ENCODE measurements at regions not wholly inside any gene's neighbourhood (a gene's known extent, or its start where the extent isn't known, plus 50 kb on each side); places are given as distances from the start of the nearest gene placed in this dataset.
A peak's percentile ranks its signal among the peaks of the same experiment; 100 is the strongest.

DNA sequence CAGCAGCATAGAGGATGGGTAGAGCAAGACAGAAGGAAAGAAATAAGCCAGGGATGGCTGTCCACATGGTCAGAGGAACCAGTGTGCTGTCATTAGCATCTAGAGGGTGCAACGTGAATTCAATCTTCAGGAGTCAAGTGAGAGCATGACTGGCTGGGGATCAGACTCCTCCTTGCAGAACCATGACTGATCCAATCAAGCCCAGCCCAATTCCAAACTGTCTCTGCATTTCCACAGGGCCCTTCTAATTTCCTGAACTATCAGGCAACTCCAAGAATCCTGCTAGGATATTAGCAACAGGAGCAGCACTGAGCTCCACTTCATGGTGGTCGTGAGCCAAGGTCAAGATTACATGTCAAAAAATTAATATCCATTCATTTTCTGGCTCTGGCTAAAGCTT lies 166.8 kb upstream of the CAMK1G start:
- ATAC-seq (ENCODE audit: low FRiP score) = no peak
- TF ChIP-seq, protein P1, sequence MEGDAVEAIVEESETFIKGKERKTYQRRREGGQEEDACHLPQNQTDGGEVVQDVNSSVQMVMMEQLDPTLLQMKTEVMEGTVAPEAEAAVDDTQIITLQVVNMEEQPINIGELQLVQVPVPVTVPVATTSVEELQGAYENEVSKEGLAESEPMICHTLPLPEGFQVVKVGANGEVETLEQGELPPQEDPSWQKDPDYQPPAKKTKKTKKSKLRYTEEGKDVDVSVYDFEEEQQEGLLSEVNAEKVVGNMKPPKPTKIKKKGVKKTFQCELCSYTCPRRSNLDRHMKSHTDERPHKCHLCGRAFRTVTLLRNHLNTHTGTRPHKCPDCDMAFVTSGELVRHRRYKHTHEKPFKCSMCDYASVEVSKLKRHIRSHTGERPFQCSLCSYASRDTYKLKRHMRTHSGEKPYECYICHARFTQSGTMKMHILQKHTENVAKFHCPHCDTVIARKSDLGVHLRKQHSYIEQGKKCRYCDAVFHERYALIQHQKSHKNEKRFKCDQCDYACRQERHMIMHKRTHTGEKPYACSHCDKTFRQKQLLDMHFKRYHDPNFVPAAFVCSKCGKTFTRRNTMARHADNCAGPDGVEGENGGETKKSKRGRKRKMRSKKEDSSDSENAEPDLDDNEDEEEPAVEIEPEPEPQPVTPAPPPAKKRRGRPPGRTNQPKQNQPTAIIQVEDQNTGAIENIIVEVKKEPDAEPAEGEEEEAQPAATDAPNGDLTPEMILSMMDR (IDR thresholded peaks at IDR 0.05) = no peak
- DNase-seq (ENCODE audit: low spot score) = no peak

DNA sequence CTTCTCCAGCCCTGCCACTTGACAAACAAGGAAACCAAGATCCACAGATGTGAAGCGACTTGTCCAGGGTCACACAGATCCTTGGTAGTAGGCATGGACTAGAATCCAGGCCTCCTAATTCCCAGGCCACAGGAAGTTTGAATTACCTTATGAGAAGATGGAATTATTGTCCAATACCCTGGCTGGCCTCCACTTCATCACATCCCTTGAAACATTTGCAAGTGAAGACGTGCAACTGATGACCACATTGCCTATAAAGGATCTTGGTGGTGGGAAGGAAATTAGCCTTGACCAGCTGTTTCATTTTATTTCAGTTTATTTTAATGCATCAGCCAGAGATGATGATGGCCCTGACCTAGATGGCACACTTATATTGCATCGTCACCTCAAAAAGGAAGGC lies 165.8 kb upstream of the CAMK1G start:
- DNase-seq (ENCODE audit: low spot score) (no peak), ATAC-seq (ENCODE audit: low FRiP score) (no peak)
- TF ChIP-seq, protein P1 (IDR thresholded peaks at IDR 0.05) = no peak

DNA sequence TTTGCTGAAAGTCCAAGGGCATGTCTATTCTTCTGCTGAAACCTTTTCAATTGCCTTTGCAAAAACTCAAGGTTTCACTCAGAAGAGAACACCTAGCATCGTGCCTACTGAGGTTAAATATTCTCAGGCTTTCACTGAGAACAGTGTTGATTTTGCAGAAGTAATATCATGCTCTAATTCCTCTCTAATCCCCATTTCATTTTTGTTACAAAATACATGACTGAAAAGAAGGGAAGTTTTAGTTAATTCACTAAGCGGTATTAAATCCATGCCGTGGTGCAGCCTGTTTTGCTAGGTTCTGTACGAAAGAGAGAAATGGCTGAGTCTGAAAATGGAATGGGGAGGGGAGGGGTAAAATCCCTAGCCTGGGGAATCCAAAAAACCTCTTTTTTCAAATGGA lies 163.2 kb upstream of the CAMK1G start:
- no peak for ATAC-seq (ENCODE audit: low FRiP score)
- DNase-seq (ENCODE audit: low spot score) = no peak
- TF ChIP-seq, protein P1 (IDR thresholded peaks at IDR 0.05) = no peak

DNA sequence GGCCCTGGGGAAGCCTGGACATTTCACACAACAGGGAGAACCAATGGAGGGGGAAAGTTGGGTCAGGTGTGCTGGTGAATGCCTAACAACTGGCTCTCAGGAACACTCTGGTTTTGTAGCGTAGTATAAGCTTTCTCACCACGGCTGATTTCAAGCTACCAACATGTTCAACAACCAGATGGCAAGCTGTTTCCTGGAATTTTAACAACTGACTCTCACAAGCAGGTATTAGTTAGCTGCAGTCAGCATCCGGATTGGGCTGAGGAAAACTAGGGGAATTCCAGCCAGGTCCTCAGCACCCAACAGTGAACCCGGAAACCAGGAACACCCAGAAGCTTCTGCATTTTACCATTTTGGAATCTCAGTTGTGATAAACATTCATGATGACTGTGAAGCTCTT lies 162.3 kb upstream of the CAMK1G start:
- DNase-seq (ENCODE audit: low spot score) = no peak
- TF ChIP-seq, protein P1 (IDR thresholded peaks at IDR 0.05) = no peak
- ATAC-seq (ENCODE audit: low FRiP score) = no peak

DNA sequence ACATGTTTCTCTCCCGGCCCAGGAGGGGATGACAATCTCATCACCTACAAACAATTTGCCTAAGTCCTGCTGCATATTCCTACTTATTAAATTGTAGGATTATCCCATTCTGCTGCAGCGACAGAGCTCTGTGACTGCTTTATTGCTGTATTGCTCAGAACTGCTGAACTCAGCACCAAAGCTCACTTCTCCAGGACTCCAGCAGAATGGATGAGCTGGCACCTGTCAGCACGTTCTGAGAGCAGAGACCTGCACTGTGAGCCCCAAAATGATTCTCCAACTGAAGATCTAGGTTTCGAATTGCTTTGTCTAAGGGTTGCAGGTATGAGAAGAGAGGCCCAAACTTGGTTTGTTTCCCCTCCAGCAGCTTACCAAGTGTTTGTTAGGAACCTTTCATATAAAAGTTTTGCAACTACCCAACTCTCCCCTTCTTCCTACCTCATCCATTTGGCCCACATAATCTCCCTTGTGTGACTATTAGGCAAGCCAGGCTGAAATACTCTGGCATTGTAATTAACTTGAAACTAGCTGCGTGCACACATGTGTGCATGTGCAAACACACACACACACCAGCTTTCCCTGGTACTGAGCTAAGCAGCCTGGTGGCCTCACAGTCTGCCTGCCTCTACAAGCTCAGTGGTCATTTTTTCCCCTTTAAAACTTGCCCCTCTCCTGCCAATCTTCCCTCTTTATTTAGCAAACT lies 161.4 kb upstream of the CAMK1G start:
- peak; percentile 37 for ATAC-seq (ENCODE audit: low FRiP score)
- DNase-seq (ENCODE audit: low spot score) = no peak
- TF ChIP-seq, protein P1 (IDR thresholded peaks at IDR 0.05) = no peak

DNA sequence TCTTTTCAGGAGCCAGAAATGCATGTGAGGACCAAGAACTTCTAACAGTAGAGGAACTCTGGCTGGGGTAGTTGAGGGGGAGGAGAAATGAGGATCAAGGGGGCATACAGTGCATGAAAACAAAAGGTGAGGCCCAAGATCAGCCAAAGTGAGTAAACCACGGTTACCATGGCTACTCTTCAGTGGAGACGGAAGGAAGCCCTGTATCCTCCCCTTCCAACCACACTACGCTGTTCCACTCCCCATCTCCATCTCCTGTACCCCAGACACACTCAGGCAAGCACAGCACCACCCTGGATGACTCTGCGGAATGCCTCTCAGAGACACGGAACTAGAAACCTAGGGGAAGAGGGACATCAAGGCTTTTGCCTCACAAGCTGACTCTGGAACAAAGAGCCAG lies 157.6 kb upstream of the CAMK1G start:
- DNase-seq (ENCODE audit: low spot score) (no peak), ATAC-seq (ENCODE audit: low FRiP score) (no peak)
- TF ChIP-seq, protein P1 (IDR thresholded peaks at IDR 0.05) = no peak

DNA sequence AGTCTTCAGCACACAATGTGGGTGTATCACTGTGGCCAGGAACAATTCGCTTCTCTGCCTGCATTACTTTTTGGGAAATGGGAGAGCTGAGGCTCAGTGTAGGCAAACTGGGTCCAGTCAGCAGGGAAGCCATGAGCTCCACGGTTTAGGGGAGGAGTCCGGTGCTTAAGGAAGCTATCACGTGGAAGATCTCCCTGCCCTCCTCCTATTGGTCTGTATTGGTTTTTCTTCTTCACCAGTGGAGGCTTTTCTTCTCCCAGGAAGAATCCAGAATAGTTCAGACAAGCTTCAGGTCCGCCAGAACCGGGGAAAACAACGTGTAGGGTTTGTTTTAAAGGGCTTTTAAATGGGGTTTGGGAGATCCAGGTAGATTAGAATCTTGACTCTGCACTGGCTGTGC lies 156.2 kb upstream of the CAMK1G start:
- DNase-seq (ENCODE audit: low spot score) (no peak), ATAC-seq (ENCODE audit: low FRiP score) (no peak)
- TF ChIP-seq, protein P1 (IDR thresholded peaks at IDR 0.05) = no peak
